HG03354 (cell line): ENCODE measurements at regions not wholly inside any gene's neighbourhood (a gene's known extent, or its start where the extent isn't known, plus 50 kb on each side); places are given as distances from the start of the nearest gene placed in this dataset.
"Not testable (repeated sequence)": the region's sequence is repeated elsewhere in the genome, so short reads cannot be mapped to it uniquely, and the experiment has no call there.

Experiments
- ATAC-seq: cut with Tn5 transposase; IDR thresholded peaks from one replicate; pipeline ENCODE4 v1.9.1; 2021; ENCODE audit warnings: mild to moderate bottlenecking; ENCODE audit not compliant: unreplicated experiment, poor library complexity, severe bottlenecking

DNA sequence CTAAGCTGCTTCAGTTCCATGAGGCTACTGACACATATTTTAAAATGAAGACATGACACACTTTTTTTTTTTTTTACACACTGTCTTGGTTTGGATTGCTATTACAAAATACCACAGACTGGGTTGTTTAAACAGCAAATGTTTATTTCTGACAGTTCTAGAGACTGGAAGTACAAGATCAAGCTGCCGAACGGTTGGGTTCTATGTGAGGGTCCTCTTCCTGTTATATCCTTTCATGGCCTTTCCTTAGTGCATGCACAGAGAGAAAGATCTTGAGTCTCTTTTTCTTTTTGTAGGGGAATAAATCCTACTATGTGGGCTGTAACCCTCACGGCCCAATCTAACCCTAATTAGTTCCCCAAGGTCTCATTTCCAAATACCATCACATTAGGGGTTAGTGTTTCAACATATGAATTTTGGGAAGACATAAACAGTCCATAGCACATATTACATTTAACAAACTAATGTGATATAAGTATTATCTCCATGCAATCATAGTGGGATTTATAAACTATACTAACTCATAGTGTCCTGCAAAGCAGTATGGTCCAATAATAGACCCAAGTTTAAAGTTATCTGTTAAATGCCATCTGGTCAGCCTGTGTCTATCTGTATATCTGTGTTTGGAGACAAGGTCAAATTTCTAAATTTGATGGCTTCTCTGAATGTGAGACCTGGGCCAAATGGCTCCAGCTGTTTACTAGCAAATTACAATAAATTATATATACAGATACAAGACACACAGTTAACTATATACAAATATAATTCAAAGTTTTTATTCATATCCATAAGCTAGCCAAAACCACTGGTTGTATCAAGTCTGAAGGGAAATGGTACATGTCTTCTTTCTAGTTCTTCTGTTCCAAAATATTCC lies 90.3 kb upstream of the NREP start:
- no peak for ATAC-seq

DNA sequence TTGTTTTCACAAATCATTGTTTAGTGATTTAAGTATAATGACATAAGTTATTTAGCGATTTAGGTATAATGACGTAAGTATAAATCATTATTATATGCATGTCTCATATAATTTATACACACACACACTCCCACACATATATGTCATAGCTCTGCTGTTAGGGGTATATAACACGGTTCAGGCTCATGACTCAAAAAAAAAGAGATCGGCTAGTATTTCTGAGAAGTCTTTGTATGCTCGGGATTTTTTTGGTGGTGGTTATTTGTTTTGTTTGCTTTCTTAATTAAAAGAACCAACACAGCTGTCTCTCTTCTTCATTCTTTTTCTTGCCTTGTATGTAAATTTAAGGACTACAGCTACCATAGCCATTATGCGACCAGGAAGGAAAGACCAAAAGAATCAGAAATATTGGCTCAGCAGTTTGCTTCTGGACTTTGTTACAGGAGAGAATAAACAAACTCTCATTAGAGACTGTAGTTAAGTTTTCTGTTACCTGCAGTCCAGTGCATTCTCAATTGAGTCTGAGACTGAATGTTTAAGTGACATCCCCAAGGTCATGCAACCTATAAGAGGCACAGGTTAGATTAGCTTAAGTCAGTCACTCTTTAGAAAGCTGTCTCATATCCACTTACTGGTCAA lies 83.2 kb upstream of the NREP start:
- ATAC-seq = no peak

DNA sequence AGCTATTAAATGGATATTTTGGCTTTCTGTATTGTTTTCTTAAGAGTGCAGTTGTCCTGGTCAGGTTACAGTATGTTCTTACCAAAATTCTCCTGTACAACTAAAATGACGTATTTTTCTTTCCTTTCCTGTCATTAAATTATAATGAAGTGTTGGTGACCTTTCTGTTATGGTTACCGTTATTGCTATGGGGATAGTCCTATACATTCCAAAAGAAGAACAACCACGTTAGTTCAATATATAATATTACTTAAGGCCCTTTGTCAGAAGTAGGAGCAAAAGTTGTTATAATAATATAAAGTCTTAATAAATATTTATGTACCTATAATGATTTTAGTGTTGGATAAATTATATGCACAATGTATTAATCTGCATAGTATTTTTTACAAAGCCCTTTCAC lies 82.4 kb upstream of the NREP start:
- ATAC-seq = no peak

DNA sequence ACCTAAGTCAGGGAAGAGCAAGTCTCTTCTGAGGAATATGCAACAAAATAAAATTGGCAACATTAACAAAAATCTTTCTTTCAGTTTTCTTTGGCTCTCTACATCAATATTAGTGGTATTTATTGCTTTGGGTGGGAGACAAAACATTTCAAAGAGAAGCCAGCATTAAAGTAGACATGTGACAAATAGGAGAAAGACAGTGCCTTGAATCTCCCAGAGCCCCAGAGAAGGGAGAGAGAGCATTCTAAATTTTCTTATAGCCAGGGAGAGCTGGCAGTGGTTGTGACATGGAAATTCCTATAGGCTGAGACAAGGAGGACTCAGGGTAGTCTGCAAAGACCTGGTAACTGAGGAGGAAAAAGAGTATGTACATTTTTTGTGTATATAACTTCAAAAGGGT lies 79.4 kb upstream of the NREP start:
- ATAC-seq = no peak

DNA sequence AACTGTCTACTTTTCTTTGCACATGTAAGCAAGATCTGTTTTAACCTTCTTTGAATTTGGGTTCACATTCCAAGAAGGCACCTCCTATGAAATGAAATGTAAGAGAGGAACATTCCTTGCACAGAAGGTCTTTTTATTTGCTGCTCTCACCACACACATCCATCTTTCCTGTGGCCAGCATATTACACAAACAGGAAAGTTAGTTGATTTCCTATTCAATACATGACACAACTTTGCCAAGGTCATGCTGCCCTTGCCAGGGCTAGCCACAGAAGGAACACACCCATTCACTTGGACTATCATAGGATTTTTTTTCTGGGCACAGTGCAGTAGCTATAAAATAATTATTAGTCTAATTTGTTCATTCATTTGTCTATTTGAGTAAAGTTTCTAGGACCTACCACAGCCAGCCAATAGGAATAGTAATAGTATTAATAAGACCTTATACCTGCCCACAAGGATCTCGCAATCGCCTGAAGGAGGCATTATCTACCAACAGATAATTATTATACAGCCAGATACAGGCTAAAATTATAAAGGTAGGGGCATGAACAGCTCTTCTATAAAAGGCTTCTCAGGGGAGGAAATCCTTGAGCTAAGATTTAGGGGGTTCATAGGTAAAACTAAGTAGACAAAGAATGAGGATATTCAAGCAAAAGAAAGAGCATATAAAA lies 78.1 kb upstream of the NREP start:
- ATAC-seq = no peak

DNA sequence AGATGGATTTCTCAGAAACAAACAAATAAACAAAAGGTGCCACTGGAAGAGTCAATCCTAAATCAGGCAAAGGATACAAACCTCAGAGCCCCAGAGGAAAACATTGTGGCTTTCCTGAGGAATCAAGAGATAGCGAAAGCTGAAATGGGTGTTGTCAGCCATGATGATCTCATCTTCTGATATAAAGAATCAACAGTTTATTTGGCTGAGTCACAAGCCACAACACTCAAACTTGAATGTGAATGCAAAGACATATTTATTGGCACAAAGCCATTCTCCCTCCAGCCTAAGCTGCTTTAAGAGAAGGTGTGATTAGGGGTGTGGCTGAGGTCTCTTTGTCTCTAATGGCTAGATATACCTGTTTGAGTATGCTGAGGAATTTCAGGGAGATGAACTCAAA lies 73.3 kb upstream of the NREP start:
- no peak for ATAC-seq

DNA sequence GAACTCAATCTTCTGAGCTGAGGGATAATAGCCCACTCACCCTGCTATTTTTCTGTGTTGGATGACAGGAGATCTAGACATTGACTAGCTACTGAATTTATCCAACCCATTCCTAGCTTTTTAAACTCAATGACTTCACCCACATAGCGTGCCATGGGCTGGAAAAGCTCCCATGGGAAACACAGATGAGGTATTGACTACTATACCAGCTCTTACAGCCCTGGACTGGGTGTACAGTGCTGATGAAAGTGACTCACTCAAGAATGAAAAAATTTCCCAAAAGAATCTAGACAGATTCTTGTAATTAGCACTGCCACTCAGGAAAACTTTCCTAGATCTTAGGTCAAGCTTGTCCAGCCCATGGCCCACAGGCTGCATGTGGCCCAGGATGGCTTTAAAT lies 72.7 kb upstream of the NREP start:
- ATAC-seq = no peak

DNA sequence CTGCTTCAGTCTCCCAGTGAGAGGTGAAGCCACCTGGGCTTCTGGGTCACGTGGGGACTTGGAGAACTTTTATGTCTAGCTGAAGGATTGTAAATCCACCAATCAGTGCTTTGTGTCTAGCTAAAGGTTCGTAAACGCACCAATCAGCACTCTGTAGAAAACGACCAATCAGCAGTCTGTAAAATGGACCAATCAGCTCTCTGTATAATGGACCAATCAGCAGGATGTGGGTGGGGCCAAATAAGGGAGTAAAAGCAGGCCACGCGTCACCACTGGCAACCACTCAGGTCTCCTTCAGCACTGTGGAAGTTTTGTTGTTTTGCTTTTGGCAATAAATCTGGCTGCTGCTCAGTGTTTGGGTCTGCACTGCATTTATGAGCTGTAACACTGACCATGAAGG lies 69.1 kb upstream of the NREP start:
- no peak for ATAC-seq

DNA sequence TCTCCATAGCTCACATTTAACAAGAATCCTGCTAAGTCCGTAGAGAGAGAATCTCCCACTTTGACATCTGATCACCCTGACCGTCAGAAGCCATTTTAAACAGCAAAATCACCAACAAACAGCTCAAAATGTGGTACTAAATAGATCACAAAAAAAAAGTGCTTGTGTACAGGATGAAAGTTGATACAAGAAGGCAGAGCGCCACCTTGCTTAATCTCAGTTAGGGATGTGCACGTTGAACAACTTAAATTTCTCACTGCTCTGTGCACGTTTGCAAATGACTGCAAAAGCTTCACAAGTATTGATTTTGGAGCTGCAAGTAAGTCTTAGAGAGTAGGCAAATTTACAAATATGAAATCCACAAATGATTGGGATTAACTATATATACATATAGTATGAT lies 63.1 kb upstream of the NREP start:
- ATAC-seq = no peak

DNA sequence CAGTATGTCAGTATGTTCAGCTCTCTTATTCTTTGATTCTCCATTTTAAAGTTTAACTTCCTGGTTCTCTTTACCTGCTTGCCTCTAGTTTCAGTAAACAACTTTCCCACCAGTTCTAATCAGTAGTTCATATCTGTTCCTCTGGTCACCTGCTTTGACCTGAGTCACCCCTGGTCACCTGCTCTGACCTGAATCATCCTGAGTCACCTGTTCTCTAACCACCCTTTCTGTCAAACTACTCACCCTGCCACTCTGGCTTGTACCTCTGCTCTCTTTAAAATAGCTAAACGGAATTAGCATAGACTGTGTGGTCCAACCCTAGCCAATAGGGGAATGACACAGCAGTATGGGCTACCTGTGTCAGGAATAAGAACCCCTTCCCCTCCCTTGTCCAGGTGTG lies 62.0 kb upstream of the NREP start:
- not testable (repeated sequence) for ATAC-seq

DNA sequence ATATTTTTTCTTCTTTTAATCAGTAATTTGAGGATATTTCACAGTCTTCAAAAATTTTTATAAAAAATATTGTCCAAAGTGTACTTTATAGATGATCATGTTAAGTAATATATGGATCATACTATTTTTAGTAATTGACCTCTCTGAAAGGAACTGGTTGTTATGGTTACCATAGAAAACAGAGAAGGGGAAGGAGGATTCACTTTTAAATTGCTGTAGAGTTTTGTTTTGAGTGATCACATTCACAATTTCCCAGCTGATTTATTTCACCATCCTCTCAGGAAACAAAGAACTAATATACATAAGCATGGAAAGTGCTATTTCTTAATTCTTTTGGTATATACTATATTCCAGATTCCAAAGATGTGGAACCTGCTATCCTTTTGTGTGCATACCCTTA lies 56.5 kb upstream of the NREP start:
- peak; percentile 73 for ATAC-seq

DNA sequence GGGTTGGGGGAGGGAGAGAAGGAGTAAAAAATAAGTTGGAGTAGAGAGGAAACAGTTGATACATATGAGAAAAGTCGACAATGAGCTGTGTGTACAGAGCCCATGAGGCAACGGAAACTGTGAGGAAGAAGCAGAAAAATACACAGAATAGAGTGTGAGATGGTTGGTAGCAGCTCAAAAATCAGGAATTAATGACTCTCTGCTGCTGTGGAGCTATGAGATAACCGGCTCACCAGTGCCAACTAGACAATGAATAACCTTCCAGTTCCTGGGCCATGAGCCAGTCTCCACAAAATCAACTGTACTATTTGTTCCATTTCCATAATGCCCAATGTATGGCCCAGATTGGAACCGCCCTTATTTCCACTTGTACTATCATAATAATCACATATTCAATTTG lies 53.1 kb upstream of the NREP start:
- no peak for ATAC-seq
